ENCODE measurements at regions not wholly inside any gene's neighbourhood (a gene's known extent, or its start where the extent isn't known, plus 50 kb on each side); places are given as distances from the start of the nearest gene placed in this dataset.

GRCh38 chr16:62966626-62967025 lies 930.4 kb upstream of the CDH8 start:
- DNase-seq (no peak), ATAC-seq (no peak)
- Histone ChIP-seq H3K4me3 (ENCODE audit: low read length) (no peak overlapping the region), H3K27ac (ENCODE audit: low read length) (no peak overlapping the region), H3K4me1 (ENCODE audit: control insufficient read depth, insufficient read depth, low read length) (no peaks in the 10 kb centered on the region), H3K27me3 (ENCODE audit: control insufficient read depth, insufficient read depth) (no peaks in the 10 kb centered on the region), H3K9me3 (ENCODE audit: control insufficient read depth, low read length) (no peaks in the 10 kb centered on the region)
- intact Hi-C loops (cut with DNase I): no loop called here
- WGBS: 77% methylated on average over 1 of the region's 1 CpG

- 87% methylated on average over 3 of the region's 3 CpGs for WGBS
- Histone ChIP-seq H3K27me3 (ENCODE audit: control insufficient read depth, insufficient read depth) (no peaks in the 10 kb centered on the region), H3K27ac (ENCODE audit: low read length) (no peak overlapping the region), H3K4me1 (ENCODE audit: control insufficient read depth, insufficient read depth, low read length) (no peaks in the 10 kb centered on the region), H3K4me3 (ENCODE audit: low read length) (no peak overlapping the region), H3K9me3 (ENCODE audit: control insufficient read depth, low read length) (no peaks in the 10 kb centered on the region)
- DNase-seq (no peak), ATAC-seq (no peak)
- intact Hi-C loops (cut with DNase I): no loop called here
Observed at GRCh38 chr16:62965831-62966230, 929.6 kb upstream of the CDH8 start.

GRCh38 chr16:62963846-62964245 lies 927.6 kb upstream of the CDH8 start:
- WGBS: 69% methylated on average over 2 of the region's 2 CpGs
- DNase-seq (no peak), ATAC-seq (no peak)
- no peak overlapping the region for H3K27ac ChIP-seq (ENCODE audit: low read length)
- no peaks in the 10 kb centered on the region for H3K4me1 ChIP-seq (ENCODE audit: control insufficient read depth, insufficient read depth, low read length)
- H3K27me3 ChIP-seq (ENCODE audit: control insufficient read depth, insufficient read depth): no peaks in the 10 kb centered on the region
- H3K9me3 ChIP-seq (ENCODE audit: control insufficient read depth, low read length): no peaks in the 10 kb centered on the region
- intact Hi-C loops (cut with DNase I): no loop called here
- no peak overlapping the region for H3K4me3 ChIP-seq (ENCODE audit: low read length)

- DNase-seq (no peak), ATAC-seq (no peak)
- intact Hi-C loops (cut with DNase I): no loop called here
- no peaks in the 10 kb centered on the region for H3K9me3 ChIP-seq (ENCODE audit: control insufficient read depth, low read length)
- H3K4me1 ChIP-seq (ENCODE audit: control insufficient read depth, insufficient read depth, low read length): no peaks in the 10 kb centered on the region
- WGBS: 43% methylated on average over 7 of the region's 7 CpGs
- no peak overlapping the region for H3K4me3 ChIP-seq (ENCODE audit: low read length)
- no peaks in the 10 kb centered on the region for H3K27me3 ChIP-seq (ENCODE audit: control insufficient read depth, insufficient read depth)
- no peak overlapping the region for H3K27ac ChIP-seq (ENCODE audit: low read length)
Observed at GRCh38 chr16:62955033-62955349, 918.8 kb upstream of the CDH8 start.

GRCh38 chr16:62954144-62955032 lies 918.1 kb upstream of the CDH8 start:
- intact Hi-C loops (cut with DNase I): no loop called here
- Histone ChIP-seq H3K4me3 (ENCODE audit: low read length) (no peak overlapping the region), H3K9me3 (ENCODE audit: control insufficient read depth, low read length) (no peaks in the 10 kb centered on the region), H3K4me1 (ENCODE audit: control insufficient read depth, insufficient read depth, low read length) (no peaks in the 10 kb centered on the region), H3K27me3 (ENCODE audit: control insufficient read depth, insufficient read depth) (no peaks in the 10 kb centered on the region), H3K27ac (ENCODE audit: low read length) (no peak overlapping the region)
- DNase-seq: no peak
- ATAC-seq: no peak
- WGBS: 56% methylated on average over 9 of the region's 9 CpGs

GRCh38 chr16:62950351-62950750 lies 914.1 kb upstream of the CDH8 start:
- Histone ChIP-seq H3K4me1 (ENCODE audit: control insufficient read depth, insufficient read depth, low read length) (no peaks in the 10 kb centered on the region), H3K27ac (ENCODE audit: low read length) (no peak overlapping the region), H3K9me3 (ENCODE audit: control insufficient read depth, low read length) (no peaks in the 10 kb centered on the region), H3K27me3 (ENCODE audit: control insufficient read depth, insufficient read depth) (no peaks in the 10 kb centered on the region), H3K4me3 (ENCODE audit: low read length) (no peak overlapping the region)
- DNase-seq: no peak
- WGBS: 72% methylated on average over 4 of the region's 4 CpGs
- no peak for ATAC-seq
- intact Hi-C loops (cut with DNase I): no loop called here

- ATAC-seq (no peak), DNase-seq (no peak)
- Histone ChIP-seq H3K9me3 (ENCODE audit: control insufficient read depth, low read length) (no peaks in the 10 kb centered on the region), H3K4me3 (ENCODE audit: low read length) (no peak overlapping the region), H3K4me1 (ENCODE audit: control insufficient read depth, insufficient read depth, low read length) (no peaks in the 10 kb centered on the region), H3K27ac (ENCODE audit: low read length) (no peak overlapping the region), H3K27me3 (ENCODE audit: control insufficient read depth, insufficient read depth) (no peaks in the 10 kb centered on the region)
- WGBS: 40% methylated on average over 4 of the region's 4 CpGs
- intact Hi-C loops (cut with DNase I): no loop called here
Observed at GRCh38 chr16:62940569-62940968, 904.3 kb upstream of the CDH8 start.

GRCh38 chr16:62939687-62940086 lies 903.4 kb upstream of the CDH8 start:
- Histone ChIP-seq H3K4me1 (ENCODE audit: control insufficient read depth, insufficient read depth, low read length) (no peaks in the 10 kb centered on the region), H3K27me3 (ENCODE audit: control insufficient read depth, insufficient read depth) (no peaks in the 10 kb centered on the region), H3K4me3 (ENCODE audit: low read length) (no peak overlapping the region), H3K9me3 (ENCODE audit: control insufficient read depth, low read length) (no peaks in the 10 kb centered on the region), H3K27ac (ENCODE audit: low read length) (no peak overlapping the region)
- ATAC-seq (no peak), DNase-seq (no peak)
- WGBS: 40% methylated on average over 1 of the region's 1 CpG
- intact Hi-C loops (cut with DNase I): no loop called here

- H3K4me3 ChIP-seq (ENCODE audit: low read length): no peak overlapping the region
- DNase-seq (no peak), ATAC-seq (no peak)
- H3K27ac ChIP-seq (ENCODE audit: low read length): no peak overlapping the region
- no peaks in the 10 kb centered on the region for H3K4me1 ChIP-seq (ENCODE audit: control insufficient read depth, insufficient read depth, low read length)
- intact Hi-C loops (cut with DNase I): no loop called here
- H3K9me3 ChIP-seq (ENCODE audit: control insufficient read depth, low read length): no peaks in the 10 kb centered on the region
- no peaks in the 10 kb centered on the region for H3K27me3 ChIP-seq (ENCODE audit: control insufficient read depth, insufficient read depth)
- 49% methylated on average over 4 of the region's 4 CpGs for WGBS
Observed at GRCh38 chr16:62933929-62934328, 897.7 kb upstream of the CDH8 start.

GRCh38 chr16:62929593-62929992 lies 893.4 kb upstream of the CDH8 start:
- Histone ChIP-seq H3K27ac (ENCODE audit: low read length) (no peak overlapping the region), H3K4me3 (ENCODE audit: low read length) (no peak overlapping the region), H3K27me3 (ENCODE audit: control insufficient read depth, insufficient read depth) (no peaks in the 10 kb centered on the region), H3K9me3 (ENCODE audit: control insufficient read depth, low read length) (no peaks in the 10 kb centered on the region), H3K4me1 (ENCODE audit: control insufficient read depth, insufficient read depth, low read length) (no peaks in the 10 kb centered on the region)
- ATAC-seq (no peak), DNase-seq (no peak)
- intact Hi-C loops (cut with DNase I): no loop called here
- WGBS: 36% methylated on average over 3 of the region's 3 CpGs

- Histone ChIP-seq H3K4me3 (ENCODE audit: low read length) (no peak overlapping the region), H3K27me3 (ENCODE audit: control insufficient read depth, insufficient read depth) (no peaks in the 10 kb centered on the region), H3K9me3 (ENCODE audit: control insufficient read depth, low read length) (no peaks in the 10 kb centered on the region), H3K27ac (ENCODE audit: low read length) (no peak overlapping the region), H3K4me1 (ENCODE audit: control insufficient read depth, insufficient read depth, low read length) (no peaks in the 10 kb centered on the region)
- 24% methylated on average over 2 of the region's 2 CpGs for WGBS
- intact Hi-C loops (cut with DNase I): no loop called here
- no peak for ATAC-seq
- no peak for DNase-seq
Observed at GRCh38 chr16:62927122-62927521, 890.9 kb upstream of the CDH8 start.

Measured in right cardiac atrium (tissue), 5 donors.